Activated T-cell treated with anti-CD3 and anti-CD28 coated beads for 1 hour (primary cell): ENCODE measurements at regions not wholly inside any gene's neighbourhood (a gene's known extent, or its start where the extent isn't known, plus 50 kb on each side); places are given as distances from the start of the nearest gene placed in this dataset.
"Not testable (repeated sequence)": the region's sequence is repeated elsewhere in the genome, so short reads cannot be mapped to it uniquely, and the experiment has no call there.

Experiments used
- DNase-seq: peaks from one replicate; pipeline ENCODE4 v3.0.0-alpha.2; 2020; ENCODE audit warnings: low read depth

DNA sequence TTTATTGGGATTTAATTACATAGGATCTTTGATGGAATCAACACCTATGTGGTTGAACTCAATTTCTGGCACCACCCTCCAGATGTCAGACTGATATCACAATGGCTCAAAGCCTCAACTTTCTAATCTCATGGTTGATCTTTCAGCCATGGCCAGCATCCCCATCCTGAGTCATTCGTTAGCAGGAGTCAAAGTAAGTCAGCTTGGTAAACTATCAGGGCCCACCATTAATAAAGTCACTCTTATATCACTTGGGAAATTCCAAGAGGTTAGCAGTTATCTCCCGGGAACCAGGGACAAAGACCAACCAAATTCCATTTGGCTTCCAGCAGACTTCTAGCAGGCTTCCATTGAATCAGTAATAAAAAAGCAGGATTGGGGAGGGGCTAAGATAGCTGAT, 50.7 kb upstream of the TNFSF4 start:
- no peak for DNase-seq

DNA sequence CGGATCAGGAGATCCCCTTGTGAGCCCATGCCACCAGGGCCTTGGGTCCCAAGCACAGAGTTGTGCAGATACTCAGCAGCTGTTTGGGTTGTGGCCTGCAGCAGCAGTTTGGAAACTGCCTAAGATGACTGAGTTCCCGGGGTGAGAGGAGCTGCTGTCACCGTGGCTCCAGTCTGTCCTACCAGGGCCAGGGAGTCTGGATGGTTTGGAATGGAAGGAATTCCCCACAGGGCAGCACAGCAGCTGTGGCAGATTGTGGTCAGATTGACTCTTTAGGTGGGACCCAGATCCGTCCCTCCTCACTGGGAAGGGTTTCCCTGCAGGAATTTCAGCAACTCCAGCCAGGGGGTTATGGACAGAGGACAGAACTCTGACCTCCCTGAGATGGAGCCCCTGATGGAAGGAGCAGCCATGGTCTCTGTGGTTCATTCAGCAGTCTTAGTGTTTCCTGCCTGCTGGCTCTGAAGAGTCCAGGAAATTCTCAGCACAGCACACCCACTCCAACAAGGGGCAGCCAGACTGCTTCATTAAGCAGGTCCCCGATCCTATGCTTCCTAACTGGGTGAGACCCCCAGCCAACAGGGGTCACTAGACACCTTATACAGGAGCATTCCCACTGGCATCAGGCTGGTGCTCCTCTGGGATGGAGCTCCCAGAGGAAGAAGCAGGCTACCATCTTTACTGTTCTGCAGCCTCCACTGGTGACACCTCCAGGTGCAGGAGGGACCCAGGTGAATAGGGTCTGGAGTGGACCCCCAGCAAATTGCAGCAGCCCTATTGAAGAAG, 51.5 kb upstream of the TNFSF4 start:
- no peak for DNase-seq

DNA sequence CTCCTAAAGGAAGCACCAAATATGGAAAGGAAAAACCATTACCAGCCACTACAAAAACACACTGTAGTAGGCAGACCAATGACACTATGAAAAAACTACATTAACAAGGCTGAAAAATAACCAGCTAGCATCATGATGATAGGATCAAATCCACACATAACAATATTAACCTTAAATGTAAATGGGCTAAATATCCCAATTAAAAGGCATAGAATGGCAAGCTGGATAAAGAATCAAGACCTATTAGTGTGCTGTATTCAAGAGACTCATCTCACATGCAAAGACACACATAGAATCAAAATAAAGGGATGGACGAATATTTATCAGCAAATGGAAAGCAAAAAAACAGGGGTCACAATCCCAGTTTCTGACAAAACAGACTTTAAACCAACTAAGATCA, 53.2 kb upstream of the TNFSF4 start:
- DNase-seq, result not testable (repeated sequence)

DNA sequence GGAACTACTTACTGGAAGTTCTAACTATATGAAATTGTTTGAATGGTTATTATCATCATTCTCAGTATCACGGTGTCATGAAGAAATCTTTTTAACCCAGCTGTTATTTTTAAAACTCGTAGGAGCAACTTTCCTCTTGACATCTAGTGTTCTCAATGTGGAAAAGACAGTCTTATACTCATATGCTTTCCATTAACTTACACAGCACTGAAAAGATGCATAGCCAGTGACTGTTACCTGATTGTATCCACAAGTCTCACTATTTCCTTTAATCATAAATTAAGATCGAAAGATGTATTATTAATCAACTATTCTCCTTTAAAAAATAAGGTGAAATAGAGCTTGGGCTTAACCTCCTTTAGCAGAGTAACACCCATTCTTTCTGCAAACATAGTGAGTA, 59.7 kb upstream of the TNFSF4 start:
- DNase-seq, result no peak

DNA sequence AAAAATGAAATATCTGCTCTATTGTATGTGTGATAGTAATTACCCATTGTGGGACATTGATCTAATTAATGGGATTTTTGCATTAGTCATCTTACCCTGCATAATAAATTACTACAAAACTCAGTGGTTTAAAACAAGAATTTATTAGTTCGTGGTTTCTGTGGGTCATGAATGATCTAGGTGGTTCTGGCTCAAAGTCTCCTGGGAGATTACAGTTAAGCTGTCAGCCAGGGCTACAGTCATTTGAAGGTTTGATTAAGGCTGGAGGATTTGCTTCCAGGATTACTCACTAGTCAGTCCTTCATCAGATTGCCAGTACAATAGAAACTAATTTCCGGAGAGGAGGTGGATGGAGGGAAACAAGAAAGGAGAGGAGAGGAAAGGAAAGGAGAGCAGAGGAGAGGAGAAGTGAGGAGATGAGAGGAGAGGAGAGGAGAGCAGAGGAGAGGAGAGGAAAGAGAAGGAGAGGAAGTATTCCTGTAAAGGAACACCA, 60.4 kb upstream of the TNFSF4 start:
- DNase-seq, result no peak

DNA sequence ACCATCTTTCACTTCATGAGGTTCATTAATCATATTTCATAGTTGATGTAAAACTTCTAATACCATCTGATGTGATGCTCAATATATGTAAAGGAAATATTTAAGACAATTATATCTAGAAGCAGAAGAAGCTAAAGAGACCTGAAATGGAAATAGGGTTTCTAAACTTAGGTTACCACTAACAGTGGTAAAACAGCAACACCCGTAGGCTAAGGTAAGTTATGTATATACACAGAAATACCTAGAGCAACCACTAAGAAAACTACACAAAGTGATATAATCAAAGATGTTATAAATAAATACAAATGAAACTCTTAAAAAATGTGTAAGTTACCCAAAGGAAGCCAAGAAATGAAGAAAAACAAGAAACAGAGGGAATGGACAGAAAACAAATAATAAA, 61.1 kb upstream of the TNFSF4 start:
- no peak for DNase-seq

DNA sequence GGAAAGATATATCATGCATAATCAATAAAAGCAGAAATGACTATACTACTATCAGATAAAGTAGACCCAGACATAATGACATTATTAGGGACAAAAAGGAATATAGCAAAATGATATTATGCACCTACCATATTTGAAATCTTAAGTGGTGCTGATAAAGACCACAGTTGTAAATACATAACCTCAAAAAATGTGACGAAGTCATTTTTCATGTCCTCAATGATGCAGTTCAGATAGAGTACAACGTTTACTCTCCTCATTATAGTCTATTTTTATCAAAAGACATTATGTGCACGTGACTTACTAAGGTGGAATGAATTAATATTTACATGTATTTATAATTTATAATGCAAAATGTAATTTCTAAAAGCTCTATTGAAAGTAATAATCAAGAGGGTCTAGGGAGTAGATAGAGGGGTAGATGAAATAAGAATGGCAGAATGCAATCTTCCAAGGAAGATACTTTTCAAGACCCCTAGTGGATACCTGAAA, 61.7 kb upstream of the TNFSF4 start:
- no peak for DNase-seq

DNA sequence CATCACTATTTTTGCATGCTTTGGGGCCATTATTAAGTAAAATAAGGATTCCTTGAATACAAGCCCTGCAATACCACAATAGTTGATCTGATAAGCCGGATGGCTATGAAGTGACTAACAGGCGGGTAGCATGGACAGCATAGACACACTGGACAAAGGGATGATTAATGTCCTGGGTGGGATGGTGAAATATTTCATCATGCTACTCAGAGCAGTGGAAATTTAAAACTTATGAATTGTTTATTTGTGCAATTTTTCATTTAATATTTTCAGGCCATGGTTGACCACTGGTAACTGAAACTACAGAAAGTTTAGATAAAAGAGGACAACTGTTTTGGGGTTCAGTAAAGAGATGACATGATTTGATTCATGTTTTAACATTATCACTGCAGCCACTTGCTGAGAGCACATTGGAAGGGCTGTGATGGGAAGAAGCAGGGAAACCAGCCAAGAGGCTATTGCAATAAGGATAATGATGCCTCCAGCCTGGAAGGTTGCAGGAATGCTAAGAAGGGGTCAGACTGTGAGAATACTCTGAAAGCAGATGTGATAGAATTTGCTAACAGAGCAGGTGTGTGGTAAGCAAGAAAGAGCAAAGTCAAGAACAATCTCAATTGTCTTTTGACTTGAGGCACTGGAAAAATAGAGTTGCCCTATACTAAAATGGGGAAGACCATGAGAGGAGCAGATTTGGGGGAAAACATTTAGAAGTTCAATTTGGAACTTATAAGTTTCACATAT, 62.5 kb upstream of the TNFSF4 start:
- no peak for DNase-seq

DNA sequence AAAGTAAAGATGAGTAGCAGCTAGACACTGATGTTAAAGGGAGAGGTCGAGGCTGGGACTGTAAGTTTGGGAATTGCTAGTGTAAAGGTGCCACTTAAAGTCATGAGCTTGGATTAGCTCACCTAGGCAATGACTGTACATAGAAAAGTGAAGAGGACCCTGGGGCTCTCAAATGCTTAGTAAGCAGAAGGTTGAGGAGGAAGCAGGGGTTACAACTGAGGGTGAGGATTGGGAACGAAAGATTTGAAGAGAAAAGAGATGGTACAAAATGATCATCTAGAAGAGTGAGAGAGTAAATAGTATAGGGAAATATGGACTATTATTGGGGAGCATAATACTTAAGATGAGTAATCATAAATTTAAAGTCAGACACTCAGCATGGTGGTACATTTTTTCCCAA, 63.1 kb upstream of the TNFSF4 start:
- no peak for DNase-seq

DNA sequence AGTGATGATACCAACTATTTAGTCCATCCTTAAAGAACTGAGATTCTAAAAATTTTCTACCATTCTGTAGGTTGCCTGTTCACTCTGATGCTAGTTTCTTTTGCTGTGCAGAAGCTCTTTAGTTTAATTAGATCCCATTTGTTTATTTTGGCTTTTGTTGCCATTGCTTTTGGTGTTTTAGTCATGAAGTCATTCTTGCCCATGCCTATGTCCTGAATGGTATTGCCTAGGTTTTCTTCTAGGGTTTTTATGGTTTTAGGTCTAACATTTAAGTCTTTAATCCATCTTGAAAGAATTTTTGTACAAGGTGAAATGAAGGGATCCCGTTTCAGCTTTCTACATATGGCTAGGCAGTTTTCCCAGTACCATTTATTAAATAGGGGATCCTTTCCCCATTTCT, 63.9 kb upstream of the TNFSF4 start:
- DNase-seq, result not testable (repeated sequence)

DNA sequence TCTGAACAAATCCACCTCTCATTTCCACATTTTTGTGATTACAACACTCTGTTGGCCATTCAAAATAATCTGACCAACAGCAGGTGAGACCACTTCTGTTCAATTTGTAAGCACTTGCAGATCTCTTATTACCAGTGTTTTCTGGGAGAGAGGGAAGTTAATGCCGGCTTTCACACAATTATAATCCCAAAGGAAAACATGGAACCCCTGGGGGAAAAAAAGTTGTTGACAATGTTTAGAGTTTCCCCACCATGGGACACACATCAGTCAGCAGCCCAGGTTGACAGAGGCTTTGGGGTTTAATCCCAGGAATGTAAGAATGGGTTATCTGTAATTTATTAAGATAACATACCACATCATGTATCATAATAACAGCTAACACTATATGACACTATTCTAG, 68.4 kb upstream of the TNFSF4 start:
- DNase-seq, result no peak

DNA sequence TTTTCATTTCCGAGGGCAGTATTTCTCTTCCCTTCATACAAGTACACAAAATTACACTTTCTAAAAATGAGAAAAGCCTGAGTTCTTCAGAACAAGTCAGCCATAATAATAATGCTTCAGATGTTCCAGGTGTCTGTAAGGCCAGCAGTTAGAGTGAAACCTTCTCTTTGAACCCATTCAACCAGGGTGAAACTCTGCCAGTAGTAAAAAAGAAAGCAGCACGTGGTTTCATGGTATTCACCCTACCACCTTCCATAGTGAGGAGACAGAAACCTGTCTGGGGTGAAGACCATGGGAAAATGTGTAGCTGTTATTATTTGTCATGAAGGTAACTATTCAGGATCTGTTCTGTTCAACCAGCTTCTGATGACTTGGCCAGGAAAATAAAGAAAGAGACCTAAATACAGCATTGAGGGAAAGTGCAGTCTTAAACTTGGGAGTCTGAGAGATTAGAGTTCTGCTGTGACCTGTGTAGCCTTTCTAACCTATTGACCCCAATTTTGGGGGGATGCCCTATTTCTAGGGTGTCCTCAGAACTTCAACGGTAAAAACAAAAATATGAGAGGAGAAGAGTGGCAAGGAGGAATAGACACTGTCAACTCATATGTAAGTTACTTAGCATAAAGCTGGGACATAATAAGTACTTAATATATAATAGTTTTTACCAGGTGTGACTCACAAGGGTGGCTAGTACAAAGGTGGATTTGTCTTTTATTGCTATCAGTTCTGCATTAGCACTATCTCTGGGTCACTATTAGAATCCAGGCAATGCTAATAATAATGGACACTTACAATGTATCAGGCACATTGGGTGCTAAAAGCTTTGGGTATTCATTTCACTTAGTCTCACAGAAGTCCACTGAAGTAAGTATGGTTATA, 70.0 kb upstream of the TNFSF4 start:
- no peak for DNase-seq

DNA sequence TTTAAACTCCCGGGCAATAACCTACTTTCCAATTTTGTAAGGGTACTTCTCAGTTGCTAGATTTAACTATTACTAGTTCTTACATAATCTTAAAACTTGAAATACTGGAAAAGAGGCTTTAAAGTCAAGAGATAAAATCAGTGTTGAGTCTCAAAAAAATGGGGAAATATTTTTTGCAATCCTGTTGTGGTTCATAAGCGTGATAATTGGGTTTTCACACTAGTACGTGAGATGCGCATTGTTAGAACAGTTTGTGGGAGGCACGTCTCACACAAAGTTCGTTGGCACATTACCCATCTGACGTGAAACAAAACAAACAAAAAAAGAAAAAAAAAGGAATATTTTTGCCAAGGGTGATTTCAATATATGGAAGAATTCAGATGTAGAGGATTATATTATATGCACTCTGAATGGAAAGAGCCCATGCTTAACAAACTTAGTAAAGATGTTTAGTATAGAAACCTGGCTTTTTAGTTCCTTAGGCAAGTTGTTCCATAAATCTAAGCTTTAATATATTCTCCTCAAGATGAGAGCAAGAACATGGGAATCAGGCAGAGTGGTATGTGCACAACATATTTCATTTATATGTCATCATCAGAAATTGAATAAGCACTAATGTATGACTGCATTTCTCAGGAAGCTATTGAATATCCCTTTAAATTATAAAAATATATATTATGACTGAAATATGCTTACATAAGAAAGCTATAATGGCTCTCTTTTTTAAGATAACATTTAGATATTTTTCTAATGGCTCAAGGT, 73.9 kb upstream of the TNFSF4 start:
- no peak for DNase-seq

DNA sequence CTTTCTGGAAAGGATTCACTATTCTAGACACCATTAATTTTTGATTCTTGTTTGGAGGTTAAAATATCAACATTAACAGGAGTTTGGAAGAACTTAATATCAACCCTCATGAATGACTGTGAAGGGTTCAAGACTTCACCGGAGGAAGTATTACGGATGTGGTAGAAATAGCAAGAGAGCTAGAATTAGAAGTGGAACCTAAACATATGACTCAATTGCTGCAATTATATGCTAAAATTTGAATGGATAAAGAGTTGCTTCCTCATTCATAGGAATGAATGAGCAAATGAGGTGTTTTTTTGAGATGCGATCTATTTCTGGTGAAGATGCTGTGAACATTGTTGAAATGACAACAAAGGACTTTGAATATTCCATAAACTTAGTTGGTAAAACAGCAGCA, 77.9 kb upstream of the TNFSF4 start:
- DNase-seq, result no peak

DNA sequence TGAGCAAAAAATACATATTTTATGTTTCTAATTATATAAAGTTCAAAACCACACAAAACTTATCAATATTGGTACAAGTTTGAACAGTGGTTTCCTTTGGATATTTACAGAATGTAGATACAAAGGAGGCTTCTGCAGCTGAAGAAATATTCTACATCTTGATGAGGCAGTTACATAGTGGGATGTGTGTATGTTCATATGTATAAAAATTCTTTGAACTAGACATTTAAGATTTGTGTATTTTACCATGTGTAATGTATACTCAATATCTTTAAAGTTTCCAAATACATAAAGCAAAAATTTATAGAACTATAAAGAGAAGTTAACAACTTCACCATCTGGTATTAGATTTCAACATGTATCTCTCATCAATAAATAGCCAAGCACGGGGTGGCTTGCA, 80.7 kb upstream of the TNFSF4 start:
- no peak for DNase-seq

DNA sequence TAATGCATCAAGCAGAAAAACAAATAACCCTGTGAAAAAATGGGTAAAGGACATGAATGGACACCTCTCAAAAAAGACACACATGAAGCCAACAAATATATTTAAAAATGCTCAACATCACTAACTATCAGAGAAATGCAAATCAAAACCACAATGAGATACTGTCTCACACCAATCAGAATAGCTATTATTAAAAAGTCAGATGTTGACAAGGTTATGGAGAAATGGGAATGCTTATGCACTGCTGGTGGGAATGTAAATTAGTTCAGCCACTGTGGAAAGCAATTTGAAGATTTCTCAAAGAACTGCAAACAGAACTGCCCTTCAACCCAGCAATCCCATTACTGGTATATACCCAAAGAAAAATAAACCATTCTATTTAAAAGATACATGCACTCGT, 86.6 kb upstream of the TNFSF4 start:
- no peak for DNase-seq

DNA sequence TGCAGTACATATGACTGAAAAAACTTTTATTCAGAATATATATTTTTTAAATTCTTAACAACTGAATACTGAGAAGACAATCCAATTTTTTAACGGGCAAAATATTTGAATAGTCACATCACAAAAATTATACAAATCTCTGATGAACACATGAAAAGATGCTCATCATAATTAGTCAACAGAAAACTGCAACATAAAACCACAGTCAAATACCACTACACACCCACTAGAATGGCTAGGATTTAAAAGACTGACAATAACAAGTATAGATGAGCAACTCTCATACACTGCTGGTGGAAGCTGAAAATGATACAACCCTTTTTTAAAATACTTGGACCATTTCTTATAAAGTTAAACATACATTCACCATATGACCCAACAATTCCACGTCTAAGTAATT, 87.7 kb upstream of the TNFSF4 start:
- DNase-seq, result no peak

DNA sequence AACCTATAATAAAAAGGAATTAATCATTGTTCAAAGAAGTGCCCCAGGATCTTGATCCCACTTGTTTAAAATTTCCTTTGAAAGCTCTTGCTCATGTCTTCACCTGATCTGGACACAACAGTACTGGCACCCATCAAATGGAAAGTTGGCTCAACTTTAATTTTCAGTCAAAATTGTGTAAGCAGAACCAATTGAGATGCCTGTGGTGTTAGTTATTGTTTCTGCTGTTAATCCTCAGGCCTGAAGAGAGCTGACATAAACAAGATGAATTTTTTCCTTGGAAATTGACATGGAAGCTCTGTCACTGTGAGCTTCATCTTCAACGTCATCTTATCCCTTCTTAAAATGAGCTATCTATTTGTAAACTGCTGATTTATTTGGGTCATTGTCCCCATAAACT, 88.3 kb upstream of the TNFSF4 start:
- no peak for DNase-seq

DNA sequence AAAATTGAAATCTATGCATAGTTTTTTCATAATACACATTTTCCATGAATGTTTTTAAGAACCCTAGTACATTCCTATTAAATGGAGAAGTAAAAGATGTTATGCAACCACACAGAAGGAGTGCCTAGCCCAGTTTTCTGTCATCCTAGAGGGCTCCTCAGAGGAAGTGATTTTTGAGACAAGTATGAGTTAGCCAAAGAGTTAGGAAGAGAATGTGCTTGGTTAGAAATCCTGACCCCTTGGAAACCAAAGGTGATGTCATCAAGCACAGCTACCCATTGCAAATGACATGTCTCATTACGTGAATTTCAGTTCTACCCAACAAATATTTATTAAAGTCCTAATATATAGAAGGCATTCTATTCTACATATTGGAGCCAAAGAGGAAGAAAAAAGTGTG, 88.9 kb upstream of the TNFSF4 start:
- DNase-seq, result no peak

DNA sequence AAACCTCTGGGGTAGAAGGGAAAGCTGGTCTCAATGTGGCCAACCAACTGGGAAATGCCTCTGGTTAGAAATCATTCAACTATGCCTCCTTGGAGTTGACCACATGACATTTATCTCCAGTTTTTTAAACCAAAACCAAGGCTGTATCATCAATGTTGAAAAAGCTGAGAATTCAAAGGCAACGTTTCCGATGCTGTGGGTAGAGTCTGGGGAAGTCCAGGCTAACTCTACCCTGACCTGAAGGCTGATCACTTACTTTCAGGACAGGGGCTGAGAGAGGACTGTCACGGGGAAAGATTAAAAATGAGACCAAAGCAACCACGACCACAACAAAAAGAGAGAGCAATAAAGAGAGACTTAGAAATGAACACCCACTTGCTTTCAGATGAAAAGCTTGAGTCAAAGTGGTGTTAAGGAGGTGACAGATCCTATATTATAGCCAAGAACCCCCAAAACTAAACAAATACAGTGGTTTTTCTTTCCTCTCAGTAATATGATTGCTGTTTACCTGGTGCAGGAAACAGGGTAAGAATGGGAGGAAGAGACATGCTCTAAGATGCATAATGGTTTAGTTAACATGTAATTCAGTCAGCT, 90.8 kb upstream of the TNFSF4 start:
- no peak for DNase-seq
